Fibroblast of pulmonary artery (primary cell): ENCODE measurements at regions not wholly inside any gene's neighbourhood (a gene's known extent, or its start where the extent isn't known, plus 50 kb on each side); places are given as distances from the start of the nearest gene placed in this dataset.
A peak's percentile ranks its signal among the peaks of the same experiment; 100 is the strongest.

ENCODE experiments used
- DNase-seq: peaks from one replicate; pipeline ENCODE4 v3.0.0-alpha.2; 2010; ENCODE audit warnings: low read depth
- H3K4me3 ChIP-seq: replicated peaks from 2 replicates; pipeline ENCODE4 v1.5.1; 2011; ENCODE audit warnings: low read depth, mild to moderate bottlenecking, control low read depth, low read length, moderate library complexity
- TF ChIP-seq, protein P1 (sequence below): IDR thresholded peaks from 2 replicates; pipeline ENCODE4 v1.5.1; 2011; ENCODE audit warnings: mild to moderate bottlenecking, control low read depth, low read length, inconsistent platforms; ENCODE audit errors: missing control alignments

DNA sequence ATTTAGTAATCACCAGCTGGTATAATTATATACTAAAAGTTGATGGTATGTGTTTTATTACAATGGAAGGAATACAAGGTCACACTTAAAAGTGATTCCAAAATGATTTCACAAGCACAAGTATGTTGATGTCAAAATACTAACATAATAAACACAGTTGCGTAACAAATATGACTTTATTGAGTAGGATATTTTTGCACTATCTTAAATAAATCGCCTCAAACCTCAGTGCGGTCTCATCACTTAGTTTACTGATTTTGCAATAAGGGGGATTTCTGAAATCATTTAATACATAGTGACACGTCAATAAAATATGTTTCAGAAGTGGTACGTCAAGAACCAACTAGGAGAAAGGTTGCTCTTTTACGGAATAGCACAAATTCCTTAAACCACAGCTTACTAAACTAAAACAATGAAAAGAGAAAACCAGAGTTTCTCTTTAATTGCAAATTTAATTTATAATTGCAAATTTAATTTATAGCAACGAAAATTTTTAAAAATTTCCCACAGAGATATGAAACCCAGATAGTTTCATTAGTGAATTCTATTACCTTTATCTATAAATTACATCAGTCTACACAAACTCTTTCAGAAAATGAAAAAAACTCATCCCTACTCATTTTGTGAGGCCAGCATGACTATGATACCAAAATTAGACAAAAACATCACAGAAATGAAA lies 304.0 kb upstream of the REG3G start:
- peak; percentile 3 for DNase-seq
- TF ChIP-seq, protein P1, sequence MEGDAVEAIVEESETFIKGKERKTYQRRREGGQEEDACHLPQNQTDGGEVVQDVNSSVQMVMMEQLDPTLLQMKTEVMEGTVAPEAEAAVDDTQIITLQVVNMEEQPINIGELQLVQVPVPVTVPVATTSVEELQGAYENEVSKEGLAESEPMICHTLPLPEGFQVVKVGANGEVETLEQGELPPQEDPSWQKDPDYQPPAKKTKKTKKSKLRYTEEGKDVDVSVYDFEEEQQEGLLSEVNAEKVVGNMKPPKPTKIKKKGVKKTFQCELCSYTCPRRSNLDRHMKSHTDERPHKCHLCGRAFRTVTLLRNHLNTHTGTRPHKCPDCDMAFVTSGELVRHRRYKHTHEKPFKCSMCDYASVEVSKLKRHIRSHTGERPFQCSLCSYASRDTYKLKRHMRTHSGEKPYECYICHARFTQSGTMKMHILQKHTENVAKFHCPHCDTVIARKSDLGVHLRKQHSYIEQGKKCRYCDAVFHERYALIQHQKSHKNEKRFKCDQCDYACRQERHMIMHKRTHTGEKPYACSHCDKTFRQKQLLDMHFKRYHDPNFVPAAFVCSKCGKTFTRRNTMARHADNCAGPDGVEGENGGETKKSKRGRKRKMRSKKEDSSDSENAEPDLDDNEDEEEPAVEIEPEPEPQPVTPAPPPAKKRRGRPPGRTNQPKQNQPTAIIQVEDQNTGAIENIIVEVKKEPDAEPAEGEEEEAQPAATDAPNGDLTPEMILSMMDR, result no peak
- no peak overlapping the region for H3K4me3 ChIP-seq

DNA sequence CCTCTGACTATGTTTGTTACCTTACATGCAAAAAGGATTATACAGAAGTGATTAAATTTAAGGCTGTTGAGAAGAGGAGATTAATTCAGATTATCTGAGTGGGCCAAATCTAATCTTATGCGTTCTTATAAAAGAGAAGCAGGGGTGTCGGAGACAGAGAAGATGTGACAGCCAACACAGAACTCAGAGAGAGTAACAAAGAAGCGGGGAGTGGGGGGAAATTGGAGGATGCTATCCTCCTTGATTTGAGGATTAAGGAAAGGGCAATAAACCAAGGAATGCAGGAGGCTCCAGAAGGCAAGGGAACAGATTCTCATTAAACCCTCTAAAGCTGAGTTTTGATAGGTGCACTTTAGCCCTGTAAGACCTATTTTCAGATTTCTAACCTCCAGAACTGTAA lies 291.3 kb upstream of the REG3G start:
- H3K4me3 ChIP-seq, result no peak overlapping the region
- TF ChIP-seq, protein P1, result no peak
- DNase-seq, result no peak

DNA sequence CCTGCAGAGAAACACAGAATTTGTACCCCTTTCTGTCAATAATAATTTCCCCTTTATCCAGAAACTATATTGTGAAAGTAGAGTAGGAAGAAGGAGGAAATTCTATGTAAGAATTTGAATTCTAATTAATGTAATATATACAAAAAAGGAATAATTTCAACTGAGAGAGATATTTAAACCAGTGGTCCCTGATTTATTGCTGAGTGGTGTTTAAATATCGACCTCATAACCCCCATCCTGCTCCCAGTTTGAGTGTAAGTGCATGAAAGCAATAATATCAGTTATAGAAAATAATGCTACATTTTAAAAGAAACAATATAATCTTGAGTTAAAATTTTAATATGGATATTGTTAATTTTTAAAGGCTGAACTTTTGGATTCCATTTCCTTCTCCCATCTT lies 286.2 kb upstream of the REG3G start:
- no peak for DNase-seq
- TF ChIP-seq, protein P1, result no peak
- no peak overlapping the region for H3K4me3 ChIP-seq

DNA sequence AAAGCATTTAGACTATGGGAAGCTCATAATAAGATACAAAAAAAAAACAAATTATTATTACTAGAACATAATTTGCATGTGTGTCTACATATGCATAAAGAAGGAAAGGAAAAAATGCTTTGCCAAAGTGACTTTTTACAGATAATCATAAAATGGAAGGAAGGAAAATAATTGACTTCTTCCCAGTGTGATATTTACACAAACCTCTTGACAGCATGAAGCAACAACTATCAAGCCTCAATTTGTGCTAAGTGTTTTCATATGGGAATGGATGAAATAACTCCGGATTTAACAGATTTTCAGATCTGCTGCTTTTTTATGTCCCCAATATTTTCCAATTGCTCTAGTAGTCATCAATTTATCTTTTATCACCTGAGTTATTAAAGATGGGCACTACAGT lies 275.9 kb upstream of the REG3G start:
- H3K4me3 ChIP-seq, result no peak overlapping the region
- TF ChIP-seq, protein P1, result no peak
- DNase-seq, result no peak

DNA sequence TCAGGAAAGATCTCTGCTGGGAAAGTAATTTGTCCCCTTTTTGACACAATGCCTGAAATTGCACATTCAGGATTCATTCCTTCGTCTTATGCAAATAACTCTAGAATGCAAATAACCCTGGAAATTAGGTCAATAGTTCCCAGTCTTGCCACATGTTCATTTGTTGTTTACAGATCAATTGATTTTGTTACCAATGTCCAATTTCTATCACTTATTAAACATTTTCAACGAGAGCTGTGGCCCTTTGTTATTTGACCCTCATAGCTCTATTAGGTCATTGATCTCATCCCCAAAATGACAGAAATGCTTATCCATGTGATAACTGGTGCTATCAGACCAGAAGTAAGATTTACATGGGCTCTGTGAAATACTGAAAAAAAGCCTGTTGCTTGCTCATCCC lies 275.3 kb upstream of the REG3G start:
- TF ChIP-seq, protein P1, result no peak

DNA sequence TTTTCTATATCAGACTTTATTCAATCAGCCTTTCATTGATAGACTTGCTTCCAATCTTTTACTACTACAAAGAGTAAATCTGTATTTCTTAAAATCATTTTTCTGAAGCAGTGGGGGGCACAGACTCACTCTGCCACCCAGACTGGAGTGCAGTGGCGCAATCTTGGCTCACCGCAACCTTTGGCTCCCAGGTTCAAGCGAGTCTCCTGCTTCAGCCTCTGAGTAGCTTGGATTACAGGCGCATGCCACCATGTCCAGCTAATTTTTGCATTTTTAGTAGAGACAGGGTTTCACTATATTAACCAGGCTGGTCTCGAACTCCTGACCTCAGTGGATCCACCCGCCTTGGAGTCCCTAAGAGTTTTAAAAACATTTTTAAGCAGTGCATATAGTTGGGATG lies 270.6 kb upstream of the REG3G start:
- DNase-seq, result no peak
- TF ChIP-seq, protein P1, result no peak

More for the DNA sequence above, 275.3 kb upstream of the REG3G start:
- no peak overlapping the region for H3K4me3 ChIP-seq
- no peak for DNase-seq

DNA sequence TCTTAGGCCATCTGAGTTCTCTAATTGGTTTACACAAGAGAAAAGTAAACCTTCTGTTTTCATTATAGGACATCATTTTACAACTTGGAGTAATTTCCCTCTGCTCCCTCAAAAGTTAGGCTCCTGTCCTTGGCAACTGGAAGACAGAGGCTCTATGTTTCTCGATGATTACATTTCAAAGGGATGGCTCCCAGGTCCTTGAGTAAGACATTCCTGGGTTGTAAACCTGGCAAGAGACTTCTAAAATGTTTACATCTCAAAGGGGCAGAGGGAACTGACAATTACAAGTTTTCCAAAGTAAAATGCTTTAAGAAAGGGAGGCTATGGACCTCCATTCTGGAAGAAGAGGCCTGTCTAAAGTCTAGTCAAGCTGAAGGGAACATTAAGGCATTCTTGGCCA lies 268.3 kb upstream of the REG3G start:
- H3K4me3 ChIP-seq, result no peak overlapping the region
- no peak for DNase-seq
- TF ChIP-seq, protein P1, result no peak

More for the DNA sequence above, 270.6 kb upstream of the REG3G start:
- H3K4me3 ChIP-seq, result no peak overlapping the region
